ENCODE measurements at regions not wholly inside any gene's neighbourhood (a gene's known extent, or its start where the extent isn't known, plus 50 kb on each side); places are given as distances from the start of the nearest gene placed in this dataset.

- no peak for TF ChIP-seq CTCF (conservative IDR thresholded peaks at IDR 0.05; ENCODE audit: low read depth, low read length)
- TF ChIP-seq EZH2 (IDR thresholded peaks at IDR 0.05; ENCODE audit: borderline replicate concordance, low read depth, low read length, poor library complexity, severe bottlenecking): no peak
- intact Hi-C loops (cut with micrococcal nuclease; ENCODE audit: unreplicated experiment): no loop called here
- ChIA-PET POLR2A (ENCODE audit: low non-redundant PET) (no interaction called here), CTCF (interaction anchor here (1.0 kb wide), 1 partner anchor 596 kb away, joined by 4 read pairs; no protein-coding TSS in a partner anchor)
- no peaks in the 10 kb centered on the region for H3K27me3 ChIP-seq (replicated peaks; ENCODE audit: insufficient read depth, low read depth, low read length, poor library complexity)
- no peaks in the 10 kb centered on the region for H3K36me3 ChIP-seq (ENCODE audit: insufficient read depth, low read length, poor library complexity, severe bottlenecking)
- no peak for DNase-seq (ENCODE audit: low spot score)
- no TSS peak for BruUV-seq (replicated peaks)
- H3K4me1 ChIP-seq (ENCODE audit: insufficient read depth, low read length, poor library complexity, severe bottlenecking): no peaks in the 10 kb centered on the region
- H3K4me3 ChIP-seq (ENCODE audit: low read depth, low read length, poor library complexity, severe bottlenecking): no peak overlapping the region
- no peaks in the 10 kb centered on the region for H3K9me3 ChIP-seq (ENCODE audit: low read depth, low read length, poor library complexity, severe bottlenecking)
- no peak overlapping the region for H3K27ac ChIP-seq (ENCODE audit: low read depth, low read length, poor library complexity, severe bottlenecking)
Observed at GRCh38 chr5:133707629-133708028, 95.3 kb upstream of the FSTL4 start.

GRCh38 chr5:133706506-133707430 is 94.4 kb upstream of the FSTL4 start:
- Histone ChIP-seq H3K27me3 (replicated peaks; ENCODE audit: insufficient read depth, low read depth, low read length, poor library complexity) (no peaks in the 10 kb centered on the region), H3K9me3 (ENCODE audit: low read depth, low read length, poor library complexity, severe bottlenecking) (no peaks in the 10 kb centered on the region), H3K4me1 (ENCODE audit: insufficient read depth, low read length, poor library complexity, severe bottlenecking) (no peaks in the 10 kb centered on the region), H3K36me3 (ENCODE audit: insufficient read depth, low read length, poor library complexity, severe bottlenecking) (no peaks in the 10 kb centered on the region), H3K27ac (ENCODE audit: low read depth, low read length, poor library complexity, severe bottlenecking) (no peak overlapping the region), H3K4me3 (ENCODE audit: low read depth, low read length, poor library complexity, severe bottlenecking) (no peak overlapping the region)
- DNase-seq (ENCODE audit: low spot score): no peak
- TF ChIP-seq CTCF (conservative IDR thresholded peaks at IDR 0.05; ENCODE audit: low read depth, low read length) (no peak), EZH2 (IDR thresholded peaks at IDR 0.05; ENCODE audit: borderline replicate concordance, low read depth, low read length, poor library complexity, severe bottlenecking) (no peak)
- ChIA-PET CTCF (no interaction called here), POLR2A (ENCODE audit: low non-redundant PET) (no interaction called here)
- BruUV-seq (replicated peaks): no TSS peak
- intact Hi-C loops (cut with micrococcal nuclease; ENCODE audit: unreplicated experiment): no loop called here

DNA sequence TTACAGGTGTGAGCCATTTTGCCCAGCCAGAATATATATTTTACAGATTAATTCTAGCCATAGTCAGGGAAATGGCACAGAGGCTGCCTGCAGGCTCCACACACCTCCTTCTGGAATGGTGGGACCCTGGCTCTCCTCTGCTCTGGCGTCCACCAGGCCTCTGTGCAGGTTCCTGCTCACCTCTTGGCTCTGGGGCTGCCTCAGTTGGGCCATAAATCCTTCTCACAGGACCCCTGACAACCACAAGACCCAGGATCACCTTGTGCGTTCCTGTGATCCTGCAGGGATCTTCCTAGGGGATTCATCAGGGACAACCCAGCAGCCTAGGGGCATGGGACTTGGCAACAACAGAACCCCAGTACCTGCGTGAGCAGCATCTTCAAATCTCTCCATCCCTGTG is 93.0 kb upstream of the FSTL4 start:
- CTCF ChIA-PET: no interaction called here
- POLR2A ChIA-PET (ENCODE audit: low non-redundant PET): no interaction called here
- intact Hi-C loops (cut with micrococcal nuclease; ENCODE audit: unreplicated experiment): no loop called here

More for the DNA sequence above, 93.0 kb upstream of the FSTL4 start:
- no TSS peak for BruUV-seq (replicated peaks)
- no peak overlapping the region for H3K4me3 ChIP-seq (ENCODE audit: low read depth, low read length, poor library complexity, severe bottlenecking)
- no peaks in the 10 kb centered on the region for H3K36me3 ChIP-seq (ENCODE audit: insufficient read depth, low read length, poor library complexity, severe bottlenecking)
- no peak overlapping the region for H3K27ac ChIP-seq (ENCODE audit: low read depth, low read length, poor library complexity, severe bottlenecking)
- H3K9me3 ChIP-seq (ENCODE audit: low read depth, low read length, poor library complexity, severe bottlenecking): no peaks in the 10 kb centered on the region
- TF ChIP-seq EZH2 (IDR thresholded peaks at IDR 0.05; ENCODE audit: borderline replicate concordance, low read depth, low read length, poor library complexity, severe bottlenecking): no peak
- no peak for TF ChIP-seq CTCF (conservative IDR thresholded peaks at IDR 0.05; ENCODE audit: low read depth, low read length)
- H3K4me1 ChIP-seq (ENCODE audit: insufficient read depth, low read length, poor library complexity, severe bottlenecking): no peaks in the 10 kb centered on the region
- H3K27me3 ChIP-seq (replicated peaks; ENCODE audit: insufficient read depth, low read depth, low read length, poor library complexity): no peaks in the 10 kb centered on the region
- DNase-seq (ENCODE audit: low spot score): no peak
